A549 (cell line): ENCODE measurements at regions not wholly inside any gene's neighbourhood (a gene's known extent, or its start where the extent isn't known, plus 50 kb on each side); places are given as distances from the start of the nearest gene placed in this dataset.
"Not testable (repeated sequence)": the region's sequence is repeated elsewhere in the genome, so short reads cannot be mapped to it uniquely, and the experiment has no call there.

Experiments
- ATAC-seq, 2 experiments: fragments of 200-7000 bp in 1 of 2; fragments of >200 bp in 1 of 2; cut with Nextera tagmentation in 1 of 2; cut with Tn5 transposase in 1 of 2; 3 replicates each; pipeline versions ENCODE4 v1.8.0 to v1.9.1; 2018 to 2020; ENCODE audit warnings: mild to moderate bottlenecking in 1 of 2, moderate library complexity in 1 of 2
- CTCF ChIA-PET: fragments of 300-600 bp; sonication (Branson Sonifier 250); formaldehyde crosslinking; extraction: SDS; loops from one replicate; lab custom pipeline; 2021; ENCODE audit warnings: antibody characterized with exemption, inconsistent platforms; lab: Yijun Ruan, JAX
- POLR2A ChIA-PET: fragments of 350-600 bp; formaldehyde crosslinking; extraction: SDS; loops from one replicate; lab custom pipeline; 2021; ENCODE audit warnings: antibody characterized with exemption, inconsistent platforms; lab: Yijun Ruan, JAX
- DNase-seq, 2 experiments: peaks; one replicate each; pipeline versions ENCODE4 v3.0.0 to v3.0.0-alpha.2; 2011 to 2016; ENCODE audit warnings: low read depth in 1 of 2, low spot score in 1 of 2
- FAIRE-seq: peaks from 2 replicates; lab custom pipeline; 2011; peaks lifted over from hg19 to GRCh38; lab: Jason Lieb, UNC
- H3K27ac ChIP-seq, 2 experiments: fragments of >200 bp; sonication (Bioruptor Twin); formaldehyde crosslinking; 3 replicates each; pipeline ENCODE4 v1.5.1; 2016 to 2017
- H3K4me1 ChIP-seq: fragments of >200 bp; sonication (Bioruptor Twin); formaldehyde crosslinking; 3 replicates; pipeline ENCODE4 v1.6.1; 2016
- H3K4me2 ChIP-seq: fragments of >200 bp; sonication (Bioruptor Twin); formaldehyde crosslinking; 3 replicates; pipeline ENCODE4 v1.6.1; 2016
- H3K4me3 ChIP-seq: fragments of >200 bp; sonication (Bioruptor Twin); formaldehyde crosslinking; 3 replicates; pipeline ENCODE4 v1.5.1; 2016
- H3K9me3 ChIP-seq: fragments of >200 bp; sonication (Bioruptor Twin); formaldehyde crosslinking; 3 replicates; pipeline ENCODE4 v1.6.1; 2016
- ATOH8 ChIP-seq: fragments of 250-450 bp; sonication (Bioruptor Pico); IDR thresholded peaks from 2 replicates; pipeline ENCODE4 v1.5.0; 2020; ENCODE audit warnings: low read depth, mild to moderate bottlenecking, moderate library complexity
- EP300 ChIP-seq, 2 experiments: fragments of >200 bp; sonication (Bioruptor Twin); formaldehyde crosslinking; IDR thresholded peaks; 2 replicates in 1 of 2; 3 replicates in 1 of 2; pipeline ENCODE4 v1.6.1; 2016 to 2017
- FOXS1 ChIP-seq: fragments of 250-450 bp; sonication (Bioruptor Pico); IDR thresholded peaks from 2 replicates; pipeline ENCODE4 v1.5.0; 2020; ENCODE audit warnings: mild to moderate bottlenecking, moderate library complexity
- HEYL ChIP-seq: fragments of 250-450 bp; sonication (Bioruptor Pico); IDR thresholded peaks from 2 replicates; pipeline ENCODE4 v1.8.0; 2021; ENCODE audit warnings: mild to moderate bottlenecking, moderate library complexity
- HOXB13 ChIP-seq: fragments of 250-450 bp; sonication (Bioruptor Pico); IDR thresholded peaks from 2 replicates; pipeline ENCODE4 v1.5.0; 2020; ENCODE audit warnings: low read depth, mild to moderate bottlenecking, moderate library complexity
- KDM1A ChIP-seq: fragments of 200-600 bp; sonication (generic); IDR thresholded peaks from 2 replicates; pipeline ENCODE4 v1.6.1; 2016; ENCODE audit warnings: low read depth, mild to moderate bottlenecking
- NPAS2 ChIP-seq: fragments of 250-450 bp; sonication (Bioruptor Pico); IDR thresholded peaks from 2 replicates; pipeline ENCODE4 v1.8.0; 2022; ENCODE audit warnings: mild to moderate bottlenecking, moderate library complexity, borderline replicate concordance
- PBX3 ChIP-seq: IDR thresholded peaks from 2 replicates; pipeline ENCODE4 v1.6.1; 2012
- PHF8 ChIP-seq: fragments of 200-600 bp; sonication (generic); IDR thresholded peaks from 2 replicates; pipeline ENCODE4 v1.6.1; 2016; ENCODE audit warnings: low read depth, mild to moderate bottlenecking, antibody characterized with exemption, moderate library complexity, borderline replicate concordance
- RAD21 ChIP-seq, 2 experiments: fragments of >200 bp in 1 of 2; sonication (Bioruptor Twin) in 1 of 2; formaldehyde crosslinking in 1 of 2; IDR thresholded peaks in 1 of 2; conservative IDR thresholded peaks in 1 of 2; 2 replicates in 1 of 2; 3 replicates in 1 of 2; pipeline ENCODE4 v1.6.1; 2012 to 2018; ENCODE audit warnings: inconsistent platforms in 1 of 2
- RNF2 ChIP-seq: fragments of 200-600 bp; sonication (generic); IDR thresholded peaks from 2 replicates; pipeline ENCODE4 v1.6.1; 2016; ENCODE audit warnings: low read depth, mild to moderate bottlenecking, antibody characterized with exemption, moderate library complexity, borderline replicate concordance
- SMC3 ChIP-seq: fragments of >200 bp; sonication (Bioruptor Twin); formaldehyde crosslinking; IDR thresholded peaks from 3 replicates; pipeline ENCODE4 v1.6.1; 2018; ENCODE audit warnings: inconsistent platforms
- SREBF2 ChIP-seq: fragments of 450-650 bp; IDR thresholded peaks from 2 replicates; pipeline ENCODE4 v1.6.1; 2014; ENCODE audit warnings: mild to moderate bottlenecking, moderate library complexity
- TFCP2L1 ChIP-seq: fragments of 250-450 bp; sonication (Bioruptor Pico); IDR thresholded peaks from 2 replicates; pipeline ENCODE4 v1.5.0; 2021; ENCODE audit warnings: mild to moderate bottlenecking
- ZSCAN20 ChIP-seq: fragments of 250-450 bp; sonication (Bioruptor Pico); IDR thresholded peaks from 2 replicates; pipeline ENCODE4 v1.8.0; 2022; ENCODE audit warnings: mild to moderate bottlenecking, moderate library complexity
- WGBS: methylation state at CpG from one replicate; pipeline ENCODE4 v1.1.6; 2017; ENCODE audit errors: missing lambda C conversion rate; 5-methylcytosine and 5-hydroxymethylcytosine counted together

- Histone ChIP-seq H3K4me1 (no peaks in the 10 kb centered on the region), H3K27ac (no peak overlapping the region), H3K9me3 (no peaks in the 10 kb centered on the region), H3K4me3 (no peak overlapping the region), H3K4me2 (no peak overlapping the region)
- CTCF ChIA-PET = no interaction called here
- FAIRE-seq = no peak
- WGBS = 27% methylated on average over 2 of the region's 2 CpGs
- DNase-seq = no peak
- no peak for ATAC-seq
- POLR2A ChIA-PET = no interaction called here
- no peak for TF ChIP-seq PBX3
- no peak for TF ChIP-seq RNF2
- TF ChIP-seq TFCP2L1 (CRISPR knock-in tag) = no peak
- TF ChIP-seq PHF8 = no peak
- no peak for TF ChIP-seq HEYL (CRISPR knock-in tag)
Observed at GRCh38 chr6:78799682-78800081, 67.7 kb upstream of the IRAK1BP1 start.

DNA sequence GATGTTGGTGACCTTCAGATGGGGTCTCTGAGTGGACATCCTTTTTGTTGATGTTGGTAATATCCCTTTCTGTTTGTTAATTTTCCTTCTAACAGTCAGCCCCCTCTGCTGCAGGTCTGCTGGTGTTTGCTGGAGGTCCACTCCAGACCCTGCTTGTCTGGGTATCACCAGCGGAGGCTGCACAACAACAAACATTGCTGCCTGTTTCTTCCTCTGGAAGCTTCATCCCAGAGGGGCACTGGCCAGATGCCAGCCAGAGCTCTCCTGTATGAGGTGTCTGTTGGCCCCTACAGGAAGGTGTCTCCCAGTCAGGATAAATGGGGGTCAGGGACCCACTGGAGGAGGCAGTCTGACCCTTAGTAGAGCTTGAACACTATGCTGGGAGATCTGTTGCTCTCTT lies 60.6 kb upstream of the IRAK1BP1 start:
- FAIRE-seq, H3K4me3 ChIP-seq, H3K27ac ChIP-seq, ATAC-seq, H3K9me3 ChIP-seq, H3K4me1 ChIP-seq, DNase-seq, H3K4me2 ChIP-seq, POLR2A ChIA-PET: not testable (repeated sequence)
- CTCF ChIA-PET = interaction anchor here (0.6 kb wide), 1 partner anchor 497 kb away, joined by 4 read pairs; no protein-coding TSS in a partner anchor
- 33% methylated on average over 1 of the region's 1 CpG for WGBS

DNA sequence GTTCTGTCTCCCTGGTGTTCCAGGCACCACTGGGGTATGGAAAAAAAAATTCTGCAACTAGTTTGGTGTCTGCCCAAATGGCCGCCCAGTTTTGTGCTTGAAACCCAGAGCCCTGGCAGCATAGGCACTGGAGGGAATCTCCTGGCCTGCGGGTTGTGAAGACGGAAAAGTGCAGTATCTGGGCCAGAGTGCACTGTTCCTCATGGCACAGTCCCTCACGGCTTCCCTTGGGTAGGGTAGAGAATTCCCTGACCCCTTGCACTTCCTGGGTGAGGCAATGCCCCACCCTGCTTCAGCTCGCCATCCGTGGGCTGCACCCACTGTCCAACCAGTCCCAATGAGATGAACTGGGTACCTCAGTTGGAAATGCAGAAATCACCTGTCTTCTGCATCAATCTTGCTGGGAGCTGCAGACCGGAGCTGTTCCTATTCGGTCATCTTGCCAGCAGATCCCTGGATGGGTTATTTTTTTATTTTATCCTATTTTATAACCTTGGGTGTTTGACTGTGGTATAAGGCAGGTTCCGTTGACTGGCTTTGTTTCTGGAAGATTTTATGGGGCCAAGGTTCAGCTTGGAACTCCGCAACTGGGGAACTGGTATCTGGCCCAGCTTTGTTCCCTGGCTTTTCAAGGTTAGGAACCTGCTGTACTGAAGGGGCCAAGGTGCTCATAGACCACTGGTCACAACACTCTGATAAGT lies 59.5 kb upstream of the IRAK1BP1 start:
- H3K4me3 ChIP-seq, POLR2A ChIA-PET, H3K27ac ChIP-seq, ATAC-seq, DNase-seq, H3K9me3 ChIP-seq, H3K4me2 ChIP-seq, H3K4me1 ChIP-seq, CTCF ChIA-PET, FAIRE-seq: not testable (repeated sequence)
- WGBS = 69% methylated on average over 9 of the region's 10 CpGs

DNA sequence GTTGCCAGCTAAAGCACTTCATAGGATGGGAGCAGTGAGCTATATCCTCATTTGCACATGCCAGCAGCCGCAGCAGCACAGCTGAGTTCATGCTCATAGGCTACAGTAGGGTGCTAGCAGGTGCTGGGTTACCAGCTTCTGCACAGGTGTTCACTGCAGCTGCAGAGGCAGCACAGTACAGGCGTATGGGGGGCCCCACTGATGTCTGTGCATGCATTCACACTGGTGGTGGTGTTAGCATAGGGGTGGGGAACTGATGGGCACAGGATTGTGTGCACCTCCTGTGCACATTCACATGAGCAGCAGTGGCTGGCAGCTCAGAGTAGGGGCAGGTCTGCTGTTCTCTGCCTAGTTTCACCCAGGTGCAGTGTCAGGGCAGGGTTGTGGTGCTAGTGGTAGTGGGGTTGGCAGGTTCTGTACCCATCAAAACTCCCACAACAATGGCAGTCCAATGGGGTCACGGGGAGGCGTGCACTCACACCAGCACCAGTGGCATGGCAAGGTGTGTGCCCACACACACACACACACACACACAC lies 58.9 kb upstream of the IRAK1BP1 start:
- ATAC-seq = no peak
- no peak for DNase-seq
- 70% methylated on average over 2 of the region's 4 CpGs for WGBS
- POLR2A ChIA-PET = no interaction called here
- no peak for FAIRE-seq
- Histone ChIP-seq H3K4me3 (no peak overlapping the region), H3K9me3 (no peaks in the 10 kb centered on the region), H3K4me1 (no peaks in the 10 kb centered on the region), H3K27ac (no peak overlapping the region), H3K4me2 (no peak overlapping the region)
- TF ChIP-seq KDM1A (no peak), ZSCAN20 (CRISPR knock-in tag) (no peak), RAD21 (conservative IDR thresholded peaks at IDR 0.05 in 1 of 2, IDR thresholded peaks at IDR 0.05 in 1 of 2) (no peak), FOXS1 (CRISPR knock-in tag) (no peak), SREBF2 (no peak), NPAS2 (CRISPR knock-in tag) (no peak)
- CTCF ChIA-PET = no interaction called here

DNA sequence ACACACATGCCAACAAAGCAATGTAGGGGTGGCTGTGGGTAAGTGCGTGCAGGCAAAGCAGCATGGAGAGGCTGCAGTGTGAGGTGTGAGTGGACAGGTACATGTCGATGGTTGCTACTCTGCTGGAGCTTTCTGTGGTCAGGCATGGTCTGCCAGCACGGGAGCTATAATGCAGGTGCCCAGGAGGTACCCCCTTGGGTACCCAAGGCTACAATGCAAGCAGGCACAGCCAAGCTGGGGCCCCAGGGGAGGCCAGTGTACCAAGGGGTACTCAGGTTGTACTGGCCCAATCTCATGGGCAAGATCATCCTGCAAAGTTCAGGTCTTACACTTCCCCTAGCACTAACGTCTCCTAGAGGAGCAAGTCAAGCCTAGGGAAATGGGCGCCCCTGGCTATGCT lies 58.4 kb upstream of the IRAK1BP1 start:
- Histone ChIP-seq H3K27ac (no peak overlapping the region), H3K9me3 (no peaks in the 10 kb centered on the region), H3K4me3 (no peak overlapping the region), H3K4me2 (no peak overlapping the region), H3K4me1 (no peaks in the 10 kb centered on the region)
- no peak for TF ChIP-seq EP300 (IDR thresholded peaks at IDR 0.05)
- no peak for TF ChIP-seq HOXB13 (CRISPR knock-in tag)
- no peak for TF ChIP-seq SMC3
- TF ChIP-seq ATOH8 (CRISPR knock-in tag) = no peak
- DNase-seq (no peak), FAIRE-seq (no peak), ATAC-seq (no peak)
- CTCF ChIA-PET = interaction anchor here (1.6 kb wide), 1 partner anchor 1343 kb away, joined by 5 read pairs; no protein-coding TSS in a partner anchor
- WGBS = 33% methylated on average over 4 of the region's 5 CpGs
- POLR2A ChIA-PET = no interaction called here
